ENCODE measurements at regions not wholly inside any gene's neighbourhood (a gene's known extent, or its start where the extent isn't known, plus 50 kb on each side); places are given as distances from the start of the nearest gene placed in this dataset.

DNA sequence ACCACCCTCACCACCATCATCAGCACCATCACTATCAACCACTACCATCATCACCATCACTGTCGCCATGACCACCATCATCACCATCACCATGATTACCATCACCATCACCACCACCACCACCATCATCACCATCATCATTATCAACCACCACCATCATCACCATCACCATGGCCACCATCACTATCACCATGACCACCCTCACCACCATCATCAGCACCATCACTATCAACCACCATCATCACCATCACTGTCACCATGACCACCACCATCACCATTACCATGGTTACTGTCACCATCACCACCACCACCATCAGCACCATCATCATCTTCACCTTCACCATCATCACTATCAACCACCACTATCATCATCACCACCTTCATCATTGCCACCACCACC is 183.4 kb downstream of the SHANK2 start:
- Histone ChIP-seq H3K4me1 (replicated peaks in 1 of 2; ENCODE audit: control insufficient read depth in 2 of 2, insufficient read depth in 2 of 2, low read length in 2 of 2) (no peaks in the 10 kb centered on the region), H3K36me3 (ENCODE audit: control insufficient read depth, insufficient read depth, low read length) (no peaks in the 10 kb centered on the region), H3K9me3 (replicated peaks; ENCODE audit: control insufficient read depth, insufficient read depth, low read depth, low read length) (no peaks in the 10 kb centered on the region), H4K20me1 (replicated peaks; ENCODE audit: control insufficient read depth, insufficient read depth, low read length) (no peaks in the 10 kb centered on the region), H3K79me2 (ENCODE audit: control insufficient read depth, insufficient read depth, low read length) (no peaks in the 10 kb centered on the region), H3K4me3 (no peak overlapping the region), H3K9me1 (ENCODE audit: control insufficient read depth, insufficient read depth, low read length) (no peaks in the 10 kb centered on the region), H3K27me3 (ENCODE audit: control insufficient read depth in 2 of 2, insufficient read depth in 2 of 2, low read length in 2 of 2) (peaks cover 0 to 13% of the 10 kb centered on the region in 2 experiments; a peak in 2 of 5 replicates), H3K4me2 (ENCODE audit: insufficient read depth, low read length) (no peak overlapping the region), H3K9ac (ENCODE audit: insufficient read depth in 1 of 2, low read depth in 2 of 2, low read length in 2 of 2) (no peak overlapping the region), H3K27ac (ENCODE audit: extremely low read depth, low read depth, low read length) (no peak overlapping the region), H2AFZ (ENCODE audit: low read depth, low read length) (no peak overlapping the region)
- 0% methylated on average over 1 of the region's 1 CpG for WGBS (ENCODE audit: insufficient coverage, low coverage, missing lambda C conversion rate)
- in situ Hi-C loops (cut with MboI) = loop anchor here (25.0 kb wide), 2 partner anchors 257 to 557 kb away; no protein-coding TSS in a partner anchor
- CTCF ChIA-PET (ENCODE audit: low intra/inter-chr PET ratio) = interaction anchor here (0.7 kb wide), 1 partner anchor 313 kb away, joined by 3 read pairs; no protein-coding TSS in a partner anchor
- FAIRE-seq (no peak), ATAC-seq (no peak), DNase-seq (ENCODE audit: extremely low read depth in 1 of 4, low spot score in 3 of 4) (no peak)
- intact Hi-C loops (cut with micrococcal nuclease) = no loop called here
- POLR2A ChIA-PET = no interaction called here
- BruUV-seq (replicated peaks) = no TSS peak
- TF ChIP-seq, protein P1, sequence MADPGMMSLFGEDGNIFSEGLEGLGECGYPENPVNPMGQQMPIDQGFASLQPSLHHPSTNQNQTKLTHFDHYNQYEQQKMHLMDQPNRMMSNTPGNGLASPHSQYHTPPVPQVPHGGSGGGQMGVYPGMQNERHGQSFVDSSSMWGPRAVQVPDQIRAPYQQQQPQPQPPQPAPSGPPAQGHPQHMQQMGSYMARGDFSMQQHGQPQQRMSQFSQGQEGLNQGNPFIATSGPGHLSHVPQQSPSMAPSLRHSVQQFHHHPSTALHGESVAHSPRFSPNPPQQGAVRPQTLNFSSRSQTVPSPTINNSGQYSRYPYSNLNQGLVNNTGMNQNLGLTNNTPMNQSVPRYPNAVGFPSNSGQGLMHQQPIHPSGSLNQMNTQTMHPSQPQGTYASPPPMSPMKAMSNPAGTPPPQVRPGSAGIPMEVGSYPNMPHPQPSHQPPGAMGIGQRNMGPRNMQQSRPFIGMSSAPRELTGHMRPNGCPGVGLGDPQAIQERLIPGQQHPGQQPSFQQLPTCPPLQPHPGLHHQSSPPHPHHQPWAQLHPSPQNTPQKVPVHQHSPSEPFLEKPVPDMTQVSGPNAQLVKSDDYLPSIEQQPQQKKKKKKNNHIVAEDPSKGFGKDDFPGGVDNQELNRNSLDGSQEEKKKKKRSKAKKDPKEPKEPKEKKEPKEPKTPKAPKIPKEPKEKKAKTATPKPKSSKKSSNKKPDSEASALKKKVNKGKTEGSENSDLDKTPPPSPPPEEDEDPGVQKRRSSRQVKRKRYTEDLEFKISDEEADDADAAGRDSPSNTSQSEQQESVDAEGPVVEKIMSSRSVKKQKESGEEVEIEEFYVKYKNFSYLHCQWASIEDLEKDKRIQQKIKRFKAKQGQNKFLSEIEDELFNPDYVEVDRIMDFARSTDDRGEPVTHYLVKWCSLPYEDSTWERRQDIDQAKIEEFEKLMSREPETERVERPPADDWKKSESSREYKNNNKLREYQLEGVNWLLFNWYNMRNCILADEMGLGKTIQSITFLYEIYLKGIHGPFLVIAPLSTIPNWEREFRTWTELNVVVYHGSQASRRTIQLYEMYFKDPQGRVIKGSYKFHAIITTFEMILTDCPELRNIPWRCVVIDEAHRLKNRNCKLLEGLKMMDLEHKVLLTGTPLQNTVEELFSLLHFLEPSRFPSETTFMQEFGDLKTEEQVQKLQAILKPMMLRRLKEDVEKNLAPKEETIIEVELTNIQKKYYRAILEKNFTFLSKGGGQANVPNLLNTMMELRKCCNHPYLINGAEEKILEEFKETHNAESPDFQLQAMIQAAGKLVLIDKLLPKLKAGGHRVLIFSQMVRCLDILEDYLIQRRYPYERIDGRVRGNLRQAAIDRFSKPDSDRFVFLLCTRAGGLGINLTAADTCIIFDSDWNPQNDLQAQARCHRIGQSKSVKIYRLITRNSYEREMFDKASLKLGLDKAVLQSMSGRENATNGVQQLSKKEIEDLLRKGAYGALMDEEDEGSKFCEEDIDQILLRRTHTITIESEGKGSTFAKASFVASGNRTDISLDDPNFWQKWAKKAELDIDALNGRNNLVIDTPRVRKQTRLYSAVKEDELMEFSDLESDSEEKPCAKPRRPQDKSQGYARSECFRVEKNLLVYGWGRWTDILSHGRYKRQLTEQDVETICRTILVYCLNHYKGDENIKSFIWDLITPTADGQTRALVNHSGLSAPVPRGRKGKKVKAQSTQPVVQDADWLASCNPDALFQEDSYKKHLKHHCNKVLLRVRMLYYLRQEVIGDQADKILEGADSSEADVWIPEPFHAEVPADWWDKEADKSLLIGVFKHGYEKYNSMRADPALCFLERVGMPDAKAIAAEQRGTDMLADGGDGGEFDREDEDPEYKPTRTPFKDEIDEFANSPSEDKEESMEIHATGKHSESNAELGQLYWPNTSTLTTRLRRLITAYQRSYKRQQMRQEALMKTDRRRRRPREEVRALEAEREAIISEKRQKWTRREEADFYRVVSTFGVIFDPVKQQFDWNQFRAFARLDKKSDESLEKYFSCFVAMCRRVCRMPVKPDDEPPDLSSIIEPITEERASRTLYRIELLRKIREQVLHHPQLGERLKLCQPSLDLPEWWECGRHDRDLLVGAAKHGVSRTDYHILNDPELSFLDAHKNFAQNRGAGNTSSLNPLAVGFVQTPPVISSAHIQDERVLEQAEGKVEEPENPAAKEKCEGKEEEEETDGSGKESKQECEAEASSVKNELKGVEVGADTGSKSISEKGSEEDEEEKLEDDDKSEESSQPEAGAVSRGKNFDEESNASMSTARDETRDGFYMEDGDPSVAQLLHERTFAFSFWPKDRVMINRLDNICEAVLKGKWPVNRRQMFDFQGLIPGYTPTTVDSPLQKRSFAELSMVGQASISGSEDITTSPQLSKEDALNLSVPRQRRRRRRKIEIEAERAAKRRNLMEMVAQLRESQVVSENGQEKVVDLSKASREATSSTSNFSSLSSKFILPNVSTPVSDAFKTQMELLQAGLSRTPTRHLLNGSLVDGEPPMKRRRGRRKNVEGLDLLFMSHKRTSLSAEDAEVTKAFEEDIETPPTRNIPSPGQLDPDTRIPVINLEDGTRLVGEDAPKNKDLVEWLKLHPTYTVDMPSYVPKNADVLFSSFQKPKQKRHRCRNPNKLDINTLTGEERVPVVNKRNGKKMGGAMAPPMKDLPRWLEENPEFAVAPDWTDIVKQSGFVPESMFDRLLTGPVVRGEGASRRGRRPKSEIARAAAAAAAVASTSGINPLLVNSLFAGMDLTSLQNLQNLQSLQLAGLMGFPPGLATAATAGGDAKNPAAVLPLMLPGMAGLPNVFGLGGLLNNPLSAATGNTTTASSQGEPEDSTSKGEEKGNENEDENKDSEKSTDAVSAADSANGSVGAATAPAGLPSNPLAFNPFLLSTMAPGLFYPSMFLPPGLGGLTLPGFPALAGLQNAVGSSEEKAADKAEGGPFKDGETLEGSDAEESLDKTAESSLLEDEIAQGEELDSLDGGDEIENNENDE (IDR thresholded peaks at IDR 0.05; ENCODE audit: low read depth, low read length) = no peak
- TF ChIP-seq ZNF239 (CRISPR knock-in tag; IDR thresholded peaks at IDR 0.05) (no peak), MXI1 (IDR thresholded peaks at IDR 0.05; ENCODE audit: low read depth, low read length) (0 out of 2 replicates have a peak, but pooled peaks have one; percentile 40), RFX7 (CRISPR knock-in tag; IDR thresholded peaks at IDR 0.05) (no peak), RFX1 (IDR thresholded peaks at IDR 0.05) (peak; percentile 89), KDM1A (IDR thresholded peaks at IDR 0.05) (peak; percentile 92 to 93), ZNF444 (CRISPR knock-in tag; IDR thresholded peaks at IDR 0.05) (no peak), CSDE1 (IDR thresholded peaks at IDR 0.05) (peak in 1 of 2 experiments; percentile 72; a peak in 1 of 4 replicates), CTBP1 (IDR thresholded peaks at IDR 0.05; ENCODE audit: borderline replicate concordance) (peak; percentile 86), CAMTA2 (CRISPR knock-in tag; conservative IDR thresholded peaks at IDR 0.05) (no peak)
